ENCODE measurements at regions not wholly inside any gene's neighbourhood (a gene's known extent, or its start where the extent isn't known, plus 50 kb on each side); places are given as distances from the start of the nearest gene placed in this dataset.

- H3K4me1 Mint-ChIP-seq = no peaks in the 10 kb centered on the region
- peaks cover 31% of the 10 kb centered on the region for H3K36me3 Mint-ChIP-seq
- ChIA-PET POLR2A (no interaction called here), CTCF (no interaction called here)
- H3K4me3 Mint-ChIP-seq = no peak overlapping the region
- H3K27ac Mint-ChIP-seq = no peak overlapping the region
- peaks cover 4% of the 10 kb centered on the region for H3K27me3 Mint-ChIP-seq (ENCODE audit: low read depth)
- DNase-seq (ENCODE audit: low spot score) (no peak), ATAC-seq (no peak)
- TF ChIP-seq ATF1 (CRISPR knock-in tag; IDR thresholded peaks at IDR 0.05) = no peak
- no peak for TF ChIP-seq ZNF396 (CRISPR knock-in tag; IDR thresholded peaks at IDR 0.05; ENCODE audit: borderline replicate concordance)
- peaks cover 59% of the 10 kb centered on the region for H3K9me3 Mint-ChIP-seq
Measured at GRCh38 chr20:43804781-43805180, 78.0 kb upstream of the GTSF1L start.

DNA sequence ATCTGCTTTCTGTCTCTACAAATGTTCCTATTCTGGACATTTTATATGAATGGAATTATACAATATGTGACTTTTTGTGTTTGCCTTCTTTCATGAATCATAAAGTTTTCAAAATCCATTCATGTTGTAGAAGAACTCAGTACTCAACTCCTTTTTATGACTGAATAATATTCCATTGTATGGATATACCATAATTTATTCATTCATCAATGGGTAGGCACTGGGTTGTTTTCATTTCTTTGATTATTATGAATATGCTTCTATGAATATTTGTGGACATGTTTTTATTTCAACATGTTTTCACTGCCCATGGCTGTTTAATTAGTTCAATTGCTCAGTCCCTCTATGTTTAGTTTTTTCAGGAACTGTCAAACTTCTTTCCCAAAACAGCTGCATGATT lies 76.5 kb upstream of the GTSF1L start:
- TF ChIP-seq CDX4 (CRISPR knock-in tag; IDR thresholded peaks at IDR 0.05; ENCODE audit: borderline replicate concordance) = no peak
- TF ChIP-seq ZNF121 (CRISPR knock-in tag; IDR thresholded peaks at IDR 0.05) = no peak
- no peak for TF ChIP-seq CBFB (CRISPR knock-in tag; IDR thresholded peaks at IDR 0.05; ENCODE audit: low read depth)
- TF ChIP-seq, protein P1, sequence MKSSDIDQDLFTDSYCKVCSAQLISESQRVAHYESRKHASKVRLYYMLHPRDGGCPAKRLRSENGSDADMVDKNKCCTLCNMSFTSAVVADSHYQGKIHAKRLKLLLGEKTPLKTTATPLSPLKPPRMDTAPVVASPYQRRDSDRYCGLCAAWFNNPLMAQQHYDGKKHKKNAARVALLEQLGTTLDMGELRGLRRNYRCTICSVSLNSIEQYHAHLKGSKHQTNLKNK (CRISPR knock-in tag; IDR thresholded peaks at IDR 0.05) = no peak
- no peak for TF ChIP-seq RORB (CRISPR knock-in tag; IDR thresholded peaks at IDR 0.05)
- TF ChIP-seq, protein P2, sequence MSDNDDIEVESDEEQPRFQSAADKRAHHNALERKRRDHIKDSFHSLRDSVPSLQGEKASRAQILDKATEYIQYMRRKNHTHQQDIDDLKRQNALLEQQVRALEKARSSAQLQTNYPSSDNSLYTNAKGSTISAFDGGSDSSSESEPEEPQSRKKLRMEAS (CRISPR knock-in tag; IDR thresholded peaks at IDR 0.05) = no peak
- no peak for TF ChIP-seq ZBTB21 (CRISPR knock-in tag; IDR thresholded peaks at IDR 0.05; ENCODE audit: borderline replicate concordance)
- no peak for TF ChIP-seq HMGA2 (CRISPR knock-in tag; IDR thresholded peaks at IDR 0.05)
- TF ChIP-seq ATF2 (CRISPR knock-in tag; IDR thresholded peaks at IDR 0.05; ENCODE audit: borderline replicate concordance, low read depth) = no peak
- H3K4me3 Mint-ChIP-seq = no peak overlapping the region
- ChIA-PET CTCF (no interaction called here), POLR2A (no interaction called here)
- H3K4me1 Mint-ChIP-seq = no peaks in the 10 kb centered on the region
- no peak for ATAC-seq
- H3K9me3 Mint-ChIP-seq = peaks cover 50% of the 10 kb centered on the region
- H3K36me3 Mint-ChIP-seq = peaks cover 21% of the 10 kb centered on the region
- H3K27ac Mint-ChIP-seq = no peak overlapping the region
- no peak for DNase-seq (ENCODE audit: low spot score)
- H3K27me3 Mint-ChIP-seq (ENCODE audit: low read depth) = no peaks in the 10 kb centered on the region; the same call in 1 of the 2 replicates

GRCh38 chr20:43800186-43800585 lies 73.4 kb upstream of the GTSF1L start:
- no peak overlapping the region for H3K27ac Mint-ChIP-seq
- no peak overlapping the region for H3K4me3 Mint-ChIP-seq
- DNase-seq (ENCODE audit: low spot score) (no peak), ATAC-seq (no peak)
- peaks cover 13% of the 10 kb centered on the region for H3K36me3 Mint-ChIP-seq
- ChIA-PET POLR2A (no interaction called here), CTCF (no interaction called here)
- H3K4me1 Mint-ChIP-seq = no peaks in the 10 kb centered on the region
- H3K27me3 Mint-ChIP-seq (ENCODE audit: low read depth) = peaks cover 4% of the 10 kb centered on the region; the same call in 1 of the 2 replicates
- H3K9me3 Mint-ChIP-seq = peaks cover 38% of the 10 kb centered on the region
- TF ChIP-seq GABPB1 (CRISPR knock-in tag; IDR thresholded peaks at IDR 0.05) (no peak), FOXJ3 (CRISPR knock-in tag; IDR thresholded peaks at IDR 0.05; ENCODE audit: borderline replicate concordance) (no peak), ZNF232 (CRISPR knock-in tag; IDR thresholded peaks at IDR 0.05) (no peak), RELA (CRISPR knock-in tag; IDR thresholded peaks at IDR 0.05; ENCODE audit: borderline replicate concordance) (no peak), NFE2L1 (CRISPR knock-in tag; IDR thresholded peaks at IDR 0.05) (no peak), HMGA2 (CRISPR knock-in tag; IDR thresholded peaks at IDR 0.05) (no peak), ZBTB21 (CRISPR knock-in tag; IDR thresholded peaks at IDR 0.05; ENCODE audit: borderline replicate concordance) (no peak), AR (CRISPR knock-in tag; IDR thresholded peaks at IDR 0.05) (no peak), STAT6 (CRISPR knock-in tag; conservative IDR thresholded peaks at IDR 0.05; ENCODE audit: low read depth) (no peak)
- TF ChIP-seq, protein P3, sequence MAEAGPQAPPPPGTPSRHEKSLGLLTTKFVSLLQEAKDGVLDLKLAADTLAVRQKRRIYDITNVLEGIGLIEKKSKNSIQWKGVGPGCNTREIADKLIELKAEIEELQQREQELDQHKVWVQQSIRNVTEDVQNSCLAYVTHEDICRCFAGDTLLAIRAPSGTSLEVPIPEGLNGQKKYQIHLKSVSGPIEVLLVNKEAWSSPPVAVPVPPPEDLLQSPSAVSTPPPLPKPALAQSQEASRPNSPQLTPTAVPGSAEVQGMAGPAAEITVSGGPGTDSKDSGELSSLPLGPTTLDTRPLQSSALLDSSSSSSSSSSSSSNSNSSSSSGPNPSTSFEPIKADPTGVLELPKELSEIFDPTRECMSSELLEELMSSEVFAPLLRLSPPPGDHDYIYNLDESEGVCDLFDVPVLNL (CRISPR knock-in tag; IDR thresholded peaks at IDR 0.05; ENCODE audit: borderline replicate concordance, low read depth) = no peak
- TF ChIP-seq, protein P4, sequence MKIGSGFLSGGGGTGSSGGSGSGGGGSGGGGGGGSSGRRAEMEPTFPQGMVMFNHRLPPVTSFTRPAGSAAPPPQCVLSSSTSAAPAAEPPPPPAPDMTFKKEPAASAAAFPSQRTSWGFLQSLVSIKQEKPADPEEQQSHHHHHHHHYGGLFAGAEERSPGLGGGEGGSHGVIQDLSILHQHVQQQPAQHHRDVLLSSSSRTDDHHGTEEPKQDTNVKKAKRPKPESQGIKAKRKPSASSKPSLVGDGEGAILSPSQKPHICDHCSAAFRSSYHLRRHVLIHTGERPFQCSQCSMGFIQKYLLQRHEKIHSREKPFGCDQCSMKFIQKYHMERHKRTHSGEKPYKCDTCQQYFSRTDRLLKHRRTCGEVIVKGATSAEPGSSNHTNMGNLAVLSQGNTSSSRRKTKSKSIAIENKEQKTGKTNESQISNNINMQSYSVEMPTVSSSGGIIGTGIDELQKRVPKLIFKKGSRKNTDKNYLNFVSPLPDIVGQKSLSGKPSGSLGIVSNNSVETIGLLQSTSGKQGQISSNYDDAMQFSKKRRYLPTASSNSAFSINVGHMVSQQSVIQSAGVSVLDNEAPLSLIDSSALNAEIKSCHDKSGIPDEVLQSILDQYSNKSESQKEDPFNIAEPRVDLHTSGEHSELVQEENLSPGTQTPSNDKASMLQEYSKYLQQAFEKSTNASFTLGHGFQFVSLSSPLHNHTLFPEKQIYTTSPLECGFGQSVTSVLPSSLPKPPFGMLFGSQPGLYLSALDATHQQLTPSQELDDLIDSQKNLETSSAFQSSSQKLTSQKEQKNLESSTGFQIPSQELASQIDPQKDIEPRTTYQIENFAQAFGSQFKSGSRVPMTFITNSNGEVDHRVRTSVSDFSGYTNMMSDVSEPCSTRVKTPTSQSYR (CRISPR knock-in tag; IDR thresholded peaks at IDR 0.05) = no peak
